Stromal cell of bone marrow (primary cell): ENCODE measurements at regions not wholly inside any gene's neighbourhood (a gene's known extent, or its start where the extent isn't known, plus 50 kb on each side); places are given as distances from the start of the nearest gene placed in this dataset.
"Not testable (repeated sequence)": the region's sequence is repeated elsewhere in the genome, so short reads cannot be mapped to it uniquely, and the experiment has no call there.

Experiments
- DNase-seq: peaks from one replicate; pipeline ENCODE4 v3.0.0-alpha.2; 2012; ENCODE audit warnings: low read depth

DNA sequence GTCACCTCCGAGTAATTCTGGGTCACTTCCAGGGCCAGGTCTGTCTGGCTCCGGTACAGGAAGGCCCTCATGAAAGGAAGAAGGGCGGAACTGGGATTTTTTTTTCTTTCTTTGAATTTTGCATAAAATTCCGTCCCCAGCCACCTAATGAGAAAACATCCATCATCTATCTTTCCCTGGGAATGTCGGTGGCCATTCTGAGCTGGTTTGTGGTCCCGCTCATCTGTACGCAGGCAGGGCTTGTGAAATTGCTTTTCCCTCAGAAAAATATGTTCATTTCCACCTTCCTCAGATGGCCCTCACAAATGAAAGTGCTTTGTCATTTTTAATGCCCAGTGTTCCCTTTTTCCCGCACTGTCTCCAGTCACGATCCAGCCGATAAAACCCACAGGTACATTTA is 353.0 kb upstream of the ZFHX3 start:
- no peak for DNase-seq

DNA sequence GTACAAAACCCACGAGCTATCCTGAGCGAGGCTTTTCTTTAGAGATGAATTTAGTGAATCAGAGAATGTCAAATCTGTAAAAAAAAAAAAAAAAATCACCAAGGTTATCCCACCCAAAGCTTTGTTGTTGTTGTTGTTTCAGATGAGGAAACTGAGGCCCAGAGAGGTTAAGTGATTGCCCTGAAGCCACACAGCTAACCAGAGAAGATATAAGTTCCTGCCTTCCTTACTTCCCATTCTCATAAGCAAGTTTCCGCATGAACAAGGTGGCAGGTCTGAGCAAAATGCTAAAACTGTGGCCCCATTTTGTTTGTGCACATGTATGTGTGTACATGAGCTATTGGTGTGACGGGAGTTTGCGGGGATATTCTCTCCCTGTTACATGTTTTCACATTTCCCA is 352.1 kb upstream of the ZFHX3 start:
- DNase-seq = no peak

DNA sequence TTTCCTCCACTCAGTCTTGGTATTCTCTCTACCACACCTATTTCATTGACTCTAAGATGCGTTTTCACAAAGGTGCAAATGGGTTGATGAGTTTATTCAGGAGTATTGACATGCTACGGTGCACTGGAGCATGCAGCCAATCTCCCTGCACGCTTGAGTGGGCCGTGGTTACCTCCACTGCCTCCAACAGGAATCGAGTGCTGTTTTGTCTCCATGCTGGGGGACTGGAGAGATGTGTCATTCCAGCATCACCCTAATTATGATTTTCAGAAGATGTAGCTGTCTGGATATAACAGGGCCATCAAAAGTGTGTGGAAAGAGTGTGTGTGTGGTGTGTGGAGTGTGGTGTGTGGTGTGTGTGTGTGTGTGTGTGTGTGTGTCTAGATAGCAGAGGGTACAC is 351.6 kb upstream of the ZFHX3 start:
- no peak for DNase-seq

DNA sequence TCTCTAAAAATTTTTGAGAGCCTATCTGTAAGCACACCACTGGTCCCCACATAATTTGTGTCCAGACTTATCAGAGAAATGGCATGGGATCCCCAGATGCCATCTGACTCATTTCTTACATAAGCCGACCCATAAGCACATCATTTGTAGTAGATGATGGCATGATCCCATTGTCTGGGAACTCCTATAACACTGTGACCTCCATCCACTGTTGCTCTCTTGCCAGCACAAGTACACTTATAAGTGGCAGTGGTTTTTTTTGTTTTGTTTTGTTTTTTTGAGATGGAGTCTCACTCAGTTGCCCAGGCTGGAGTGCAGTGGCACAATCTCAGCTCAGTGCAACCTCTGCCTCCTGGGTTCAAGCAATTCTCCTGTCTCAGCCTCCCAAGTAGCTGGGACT is 350.7 kb upstream of the ZFHX3 start:
- DNase-seq = not testable (repeated sequence)

DNA sequence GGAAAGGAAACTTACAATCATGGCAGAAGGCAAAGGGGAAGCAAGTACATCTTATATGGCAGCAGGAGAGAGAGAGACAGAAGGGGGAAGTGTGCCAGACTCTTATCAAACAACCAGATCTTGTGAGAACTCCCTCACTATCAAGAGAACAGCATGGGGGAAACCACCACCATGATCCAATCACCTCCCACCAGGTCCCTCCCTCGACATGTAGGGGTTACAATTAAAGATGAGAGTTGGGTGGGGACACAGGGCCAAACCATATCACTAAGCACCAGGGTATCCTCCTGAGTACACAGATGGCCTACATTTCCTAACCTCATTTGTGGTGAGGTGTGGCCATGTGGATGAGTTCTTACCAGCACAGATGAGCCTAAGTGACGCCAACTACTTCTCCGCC is 348.6 kb upstream of the ZFHX3 start:
- no peak for DNase-seq

DNA sequence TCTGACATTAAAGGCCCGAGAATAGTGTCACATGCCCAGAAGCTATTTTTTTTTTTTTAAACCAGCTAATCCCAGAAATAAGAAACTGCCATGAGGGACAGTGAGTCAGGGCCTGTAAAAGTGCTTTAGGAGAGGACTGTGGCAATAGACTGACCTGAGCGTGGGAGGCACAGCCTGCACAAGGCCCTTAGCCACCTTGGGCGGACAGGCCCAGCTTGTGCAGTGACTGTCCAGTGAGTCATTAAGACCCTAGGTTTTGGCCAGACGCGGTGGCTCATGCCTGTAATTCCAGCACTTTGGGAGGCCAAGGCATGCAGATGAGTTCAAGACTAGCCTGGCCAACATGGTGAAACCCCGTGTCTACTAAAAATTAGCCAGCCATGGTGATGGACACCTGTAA is 343.0 kb upstream of the ZFHX3 start:
- DNase-seq = peak; percentile 7

DNA sequence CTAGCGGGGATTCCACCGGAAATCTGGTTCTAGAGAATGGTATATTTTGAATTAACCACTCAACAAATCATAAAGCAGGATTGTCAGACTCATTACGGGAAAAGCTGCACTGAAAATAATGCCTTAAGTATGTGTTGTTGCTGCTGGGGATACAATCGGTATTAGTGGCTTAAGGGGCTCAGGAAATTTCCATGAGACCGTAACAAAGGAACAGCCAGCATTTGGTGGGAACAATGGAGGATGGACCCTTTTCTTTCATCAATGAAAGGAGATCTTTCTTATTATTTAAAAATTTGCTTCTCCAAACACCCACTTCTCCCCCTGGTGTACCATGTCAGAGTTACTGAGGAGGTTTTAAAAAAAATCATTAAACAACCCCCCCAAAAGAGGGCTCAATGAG is 342.6 kb upstream of the ZFHX3 start:
- DNase-seq = no peak

DNA sequence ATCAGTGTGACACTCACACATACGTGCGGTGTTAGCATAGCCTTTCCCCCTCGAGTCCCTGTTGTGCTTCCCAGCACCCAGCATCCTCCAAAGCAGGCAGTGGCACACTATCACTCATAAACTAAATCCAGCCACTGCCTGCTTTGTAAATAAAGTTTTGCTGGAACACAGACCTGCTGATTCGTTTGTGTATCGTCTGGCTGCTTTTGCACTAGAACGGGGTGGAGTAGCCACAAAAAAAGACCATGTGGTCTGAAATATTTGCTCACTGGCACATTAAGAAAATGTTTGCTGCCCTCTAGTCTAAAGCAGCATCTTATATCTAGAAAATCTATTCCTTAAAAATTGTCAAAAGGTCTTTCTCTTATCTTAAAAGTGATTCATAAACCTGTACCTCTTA is 341.2 kb upstream of the ZFHX3 start:
- peak; percentile 3 for DNase-seq

DNA sequence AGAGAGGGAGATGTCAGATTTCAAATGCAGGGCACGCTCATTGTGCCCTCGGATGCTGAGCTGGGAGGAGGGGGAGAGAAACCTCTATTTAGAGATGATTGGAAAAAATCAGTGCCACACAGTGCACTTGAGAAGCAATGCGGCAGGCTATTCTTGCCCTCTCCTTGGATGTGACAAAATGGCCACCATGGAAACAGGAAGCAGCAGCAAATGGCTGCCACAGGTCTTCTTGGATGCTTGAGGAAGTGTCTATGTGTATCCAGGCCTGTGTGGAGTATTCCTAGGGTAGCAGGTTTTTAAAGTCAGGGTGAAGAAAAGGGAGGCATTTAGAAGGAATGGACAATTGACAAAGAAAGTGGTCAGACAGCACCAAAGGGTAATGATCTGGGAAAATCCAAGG is 340.1 kb upstream of the ZFHX3 start:
- no peak for DNase-seq

DNA sequence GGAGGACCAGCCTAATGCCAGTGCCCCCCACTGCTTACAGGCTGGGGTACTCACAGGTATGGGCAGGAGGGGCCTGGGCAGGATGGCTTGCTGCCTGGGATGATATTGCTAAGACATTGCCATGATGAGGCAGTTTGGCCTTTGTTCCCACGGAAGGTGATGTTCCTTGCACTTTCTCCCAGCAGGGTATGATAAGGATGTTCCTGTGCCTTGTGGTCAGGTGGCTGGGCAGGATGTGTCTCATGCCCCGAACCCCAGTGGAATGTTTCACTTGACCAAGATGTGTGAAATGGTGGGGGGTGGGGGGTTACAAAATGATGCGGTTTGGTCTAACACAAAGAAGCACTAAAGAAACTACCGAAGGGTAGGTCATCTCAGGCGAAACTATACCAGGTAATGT is 337.8 kb upstream of the ZFHX3 start:
- no peak for DNase-seq

DNA sequence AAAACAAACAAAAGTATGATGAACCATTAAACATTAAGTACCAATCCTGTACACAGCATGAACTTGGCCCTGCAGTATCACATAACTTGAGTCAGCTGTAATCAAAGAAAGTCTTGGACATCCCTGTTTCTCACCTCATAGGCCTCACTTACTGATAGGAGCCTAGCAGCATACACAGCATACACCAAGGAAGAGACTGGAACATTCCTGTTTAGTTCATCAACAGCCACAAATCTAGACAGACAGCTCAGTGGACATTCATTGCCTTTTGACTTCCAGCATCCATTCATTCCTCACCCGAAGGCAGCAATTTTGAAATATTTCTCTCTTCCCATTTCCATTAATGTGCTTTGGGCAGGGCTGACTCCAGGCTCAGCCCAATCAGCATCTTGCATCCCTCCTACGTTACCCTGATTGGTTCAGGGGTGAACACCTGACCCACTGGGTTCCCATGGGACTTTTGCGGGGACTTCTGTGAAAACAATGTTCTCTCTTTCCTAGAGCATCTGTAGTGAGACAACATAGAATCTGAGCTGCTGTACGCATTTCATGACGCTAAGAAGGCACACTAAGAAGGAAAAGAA is 336.7 kb upstream of the ZFHX3 start:
- no peak for DNase-seq

DNA sequence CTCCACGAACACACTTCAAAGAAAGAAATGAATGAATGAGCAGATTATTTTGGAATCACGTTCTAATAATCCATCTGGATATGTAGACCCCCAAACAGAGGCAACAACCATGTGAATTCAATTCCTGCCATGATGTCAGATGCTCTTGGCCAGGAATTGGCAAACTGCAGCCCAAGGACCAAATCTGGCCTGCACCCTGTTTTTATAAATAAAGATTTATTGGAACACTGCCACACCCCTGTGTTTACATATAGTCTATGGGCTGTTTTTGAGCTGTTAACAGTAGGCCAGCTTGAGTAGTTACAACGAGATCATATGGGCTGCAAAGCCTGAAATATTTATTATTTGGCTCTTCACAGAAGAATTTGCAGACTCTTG is 336.0 kb upstream of the ZFHX3 start:
- no peak for DNase-seq

DNA sequence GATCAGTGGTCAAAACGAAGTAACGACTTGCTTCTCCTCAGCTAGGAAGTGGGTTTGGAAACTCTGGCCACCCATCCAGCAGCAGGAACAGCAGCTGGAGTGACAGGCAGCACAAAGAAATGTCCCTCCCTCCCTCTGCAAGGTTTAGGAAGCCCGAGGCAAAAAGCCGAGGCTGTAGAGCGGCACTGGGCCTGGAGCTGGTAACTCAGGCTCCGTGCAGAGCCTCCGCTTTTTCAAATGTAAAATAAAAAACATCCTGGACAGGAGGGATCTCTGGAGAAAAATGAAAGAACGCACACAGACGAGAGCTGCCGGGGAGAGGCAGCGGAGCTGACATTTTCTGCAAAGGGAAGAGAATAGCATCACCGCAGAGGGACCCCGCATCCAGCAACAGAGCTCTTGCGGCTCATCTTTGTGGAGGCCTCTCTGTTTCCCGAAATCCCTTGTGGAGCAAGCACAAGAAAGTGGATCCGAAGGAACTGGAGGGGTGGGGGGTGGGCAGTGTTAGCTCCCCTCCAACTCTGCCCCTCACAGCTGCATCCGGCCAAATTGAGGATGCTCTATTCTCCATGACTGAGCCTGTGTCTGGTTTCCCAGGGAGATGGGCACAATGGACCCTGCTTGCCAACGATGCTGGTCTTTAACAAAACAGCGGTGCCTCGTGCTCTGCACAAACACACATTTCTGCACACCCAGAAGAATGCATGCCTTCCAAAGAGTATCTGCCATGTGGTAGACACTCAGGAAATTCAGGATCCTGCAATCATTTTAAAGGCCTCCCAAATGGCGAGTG is 335.5 kb upstream of the ZFHX3 start:
- DNase-seq = no peak

DNA sequence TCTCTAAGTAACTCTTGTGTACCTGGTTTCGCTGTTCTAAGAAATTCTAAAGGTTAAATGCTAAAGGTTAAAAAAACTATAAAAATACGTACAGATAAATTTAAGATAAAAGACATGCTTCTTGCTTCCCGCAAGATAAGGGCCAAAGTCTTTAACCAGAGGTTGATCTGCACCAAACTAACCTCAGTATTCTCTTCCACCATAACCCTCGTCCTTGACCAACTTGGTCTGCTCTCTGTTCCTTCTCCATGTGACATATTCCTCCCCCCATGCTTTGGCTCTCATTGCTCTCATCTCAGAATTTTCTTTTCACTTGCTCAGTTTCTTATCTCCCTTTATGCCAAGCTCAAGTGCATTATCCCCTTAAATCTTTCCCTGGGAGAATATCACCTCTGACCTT is 330.5 kb upstream of the ZFHX3 start:
- no peak for DNase-seq

DNA sequence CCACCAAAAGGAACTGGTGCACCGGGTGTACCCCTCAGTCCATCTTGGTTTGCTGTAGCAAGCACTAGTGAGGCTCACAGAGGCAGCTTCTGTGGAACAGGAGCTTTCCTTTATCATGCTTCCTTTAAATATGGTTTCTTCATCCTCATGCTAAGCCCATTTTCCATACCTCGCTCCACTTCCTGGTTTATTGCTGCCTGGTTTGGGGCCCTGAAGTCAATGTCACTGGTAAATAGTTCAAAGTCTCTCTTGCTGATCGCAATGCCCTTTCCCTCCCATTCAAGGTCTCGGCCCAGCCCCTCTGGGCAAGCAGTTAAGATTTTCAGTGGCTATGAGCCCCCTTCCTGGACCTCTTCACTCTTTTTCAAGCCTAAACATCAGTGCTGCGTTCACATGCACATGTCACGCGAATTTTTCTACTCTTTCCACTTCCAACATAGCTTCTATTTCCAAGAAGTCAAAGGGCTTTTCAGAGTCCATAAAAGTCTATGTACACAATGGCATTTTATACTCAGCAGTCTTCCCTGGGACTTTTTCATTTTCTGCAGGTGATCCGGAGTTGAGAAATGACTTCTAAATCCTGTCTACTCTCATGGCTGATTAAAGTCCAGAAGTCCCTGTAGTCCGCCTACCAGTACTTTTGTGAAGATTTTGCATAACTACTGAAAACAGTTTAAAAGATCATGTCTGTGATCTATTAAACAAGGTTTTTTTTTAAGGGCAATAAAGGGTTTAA is 323.8 kb upstream of the ZFHX3 start:
- DNase-seq = no peak

DNA sequence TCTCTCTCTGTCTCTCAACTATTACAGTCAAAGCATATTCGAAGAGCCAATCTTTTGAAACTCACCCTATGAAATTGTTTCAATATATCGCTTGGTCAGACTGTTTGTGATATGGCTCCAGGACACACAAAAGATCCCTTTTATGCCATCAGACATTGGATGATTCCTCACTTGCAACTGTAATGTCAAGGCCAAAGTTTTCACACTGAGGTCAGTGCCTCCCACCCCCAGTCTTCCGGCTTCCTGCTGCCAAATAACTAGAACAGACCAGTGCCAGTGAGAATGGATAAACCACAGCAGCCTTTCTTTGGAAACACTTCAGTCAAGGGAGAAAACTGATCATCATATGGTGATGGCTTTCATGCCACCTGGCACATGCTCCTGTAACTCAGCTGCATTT is 321.9 kb upstream of the ZFHX3 start:
- DNase-seq = no peak

DNA sequence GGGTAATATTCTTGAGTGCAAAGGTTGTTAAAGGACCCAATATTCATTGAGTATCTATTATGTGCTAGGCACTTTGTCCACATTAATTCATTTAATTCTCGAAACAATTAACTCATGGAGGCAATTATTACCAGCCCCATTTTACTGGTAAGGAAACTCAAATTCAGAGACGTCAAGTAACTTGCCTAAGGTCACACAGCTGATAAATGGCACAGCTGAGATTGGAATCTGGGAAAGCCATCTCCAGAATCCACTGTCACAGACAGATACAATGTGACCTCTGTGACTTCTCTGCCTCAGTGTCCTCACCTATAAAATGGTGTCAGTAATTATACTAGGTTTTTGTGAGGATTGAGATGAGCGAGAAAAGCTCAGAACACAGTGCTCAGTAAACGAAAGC is 320.8 kb upstream of the ZFHX3 start:
- no peak for DNase-seq

DNA sequence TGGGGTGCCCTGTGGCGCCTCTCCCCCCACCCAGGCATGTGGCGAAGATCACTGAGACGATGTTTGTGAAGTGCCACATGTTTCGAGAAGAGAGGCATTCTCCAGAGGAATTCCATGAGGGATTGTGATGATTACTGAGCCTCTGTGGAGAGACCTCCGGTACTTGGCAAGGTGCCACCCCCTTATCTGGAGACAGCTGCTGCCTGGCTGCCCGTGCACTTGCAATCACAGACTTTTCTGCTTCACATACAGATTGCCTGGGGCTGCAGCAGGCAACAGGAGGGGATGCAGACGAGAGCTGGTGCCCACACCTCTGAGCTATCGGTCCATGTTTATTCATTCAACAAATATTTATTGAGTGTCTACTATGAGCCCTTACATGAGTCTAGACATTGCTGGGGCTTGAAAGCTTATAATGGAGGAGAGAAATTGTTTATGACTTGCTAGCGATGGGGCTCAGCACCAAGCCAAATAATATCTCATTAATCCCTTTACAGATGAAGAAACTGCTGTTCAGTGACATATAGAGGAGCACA is 317.2 kb upstream of the ZFHX3 start:
- DNase-seq = no peak

DNA sequence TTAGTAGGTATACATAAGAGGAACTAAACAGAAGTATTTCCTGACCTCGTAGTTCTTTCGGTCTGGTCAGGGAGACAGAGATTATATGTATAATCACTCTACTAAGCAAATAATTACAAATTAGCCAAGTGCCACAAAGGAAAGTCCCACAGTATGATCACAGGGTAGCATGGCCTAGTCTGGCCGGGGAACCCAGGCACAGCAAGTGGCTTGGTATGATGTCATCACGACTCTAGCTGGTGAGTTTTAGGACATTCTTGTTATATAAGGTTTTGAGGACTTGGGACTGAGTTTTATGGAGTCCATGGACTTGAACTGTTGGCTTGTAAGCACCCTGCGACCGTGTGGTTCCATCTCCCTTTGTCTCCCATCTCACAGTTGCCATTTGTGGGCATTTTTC is 316.5 kb upstream of the ZFHX3 start:
- DNase-seq = no peak

DNA sequence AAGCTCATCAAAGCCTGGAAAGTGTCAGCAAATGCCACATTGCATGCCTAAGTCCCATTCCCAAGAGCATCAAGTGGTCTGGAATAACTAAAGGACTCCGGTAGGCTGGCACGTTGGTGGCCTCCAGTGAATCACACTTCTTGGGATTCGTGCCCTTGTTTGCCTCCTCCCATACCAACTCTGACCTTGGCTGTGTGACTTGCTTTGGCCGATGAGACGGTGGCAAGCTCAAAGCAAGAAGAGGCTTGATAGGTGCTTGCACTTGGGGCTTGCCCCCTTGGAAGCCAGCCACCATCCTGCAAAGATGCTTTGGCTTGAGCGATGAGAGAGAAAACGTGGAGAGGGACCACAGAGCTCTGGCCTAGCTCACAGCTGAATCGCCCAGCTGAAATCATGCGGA is 313.1 kb upstream of the ZFHX3 start:
- no peak for DNase-seq

DNA sequence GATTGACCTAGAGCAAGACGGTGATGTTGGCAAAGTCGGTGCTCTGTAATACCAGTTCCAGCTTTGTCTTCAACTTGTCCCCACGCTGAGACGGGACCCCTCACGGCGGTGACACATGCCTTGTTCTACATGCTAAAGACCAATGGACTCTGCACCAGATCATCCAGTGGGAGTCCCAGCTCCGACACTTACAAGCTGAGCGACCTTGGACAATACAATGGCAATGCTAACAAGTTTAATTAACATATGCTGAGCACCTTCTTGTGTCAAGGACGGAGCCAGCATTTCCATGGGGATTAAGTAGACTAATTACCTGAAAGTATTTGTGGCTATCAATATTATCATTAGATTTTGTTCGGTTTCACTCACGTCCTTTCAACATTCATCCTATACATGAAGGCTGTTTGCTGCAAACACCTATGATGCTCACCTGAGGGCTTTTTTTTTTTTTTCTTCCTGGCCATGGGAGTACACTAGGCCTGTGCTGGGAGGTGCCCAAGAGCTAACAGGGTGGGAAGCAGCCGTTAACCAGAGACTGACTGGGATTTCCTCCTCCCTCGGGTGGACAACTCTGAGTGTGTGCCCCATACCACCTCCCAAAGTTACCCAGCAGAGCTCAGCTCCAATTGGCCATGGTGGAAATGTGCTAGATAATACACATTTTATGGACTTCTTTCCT is 308.6 kb upstream of the ZFHX3 start:
- no peak for DNase-seq

DNA sequence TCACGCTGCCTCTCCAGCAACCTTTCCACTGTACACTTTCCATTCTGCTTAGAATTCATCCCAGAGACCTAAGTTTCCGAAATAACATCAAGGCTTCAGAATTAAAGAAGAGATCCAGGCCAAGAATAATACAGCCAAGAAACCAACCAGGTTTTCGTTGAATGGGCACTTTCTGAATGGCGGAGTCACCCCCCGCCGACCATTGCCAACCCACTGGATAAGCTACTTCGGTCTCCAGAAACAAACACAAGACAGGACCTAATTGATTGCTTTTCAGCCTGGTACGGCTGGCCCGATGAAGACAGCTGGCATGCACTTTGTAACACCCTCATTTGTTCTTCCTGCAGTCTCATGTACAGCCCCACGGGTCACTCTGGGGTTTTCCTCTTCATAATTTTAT is 308.1 kb upstream of the ZFHX3 start:
- no peak for DNase-seq

DNA sequence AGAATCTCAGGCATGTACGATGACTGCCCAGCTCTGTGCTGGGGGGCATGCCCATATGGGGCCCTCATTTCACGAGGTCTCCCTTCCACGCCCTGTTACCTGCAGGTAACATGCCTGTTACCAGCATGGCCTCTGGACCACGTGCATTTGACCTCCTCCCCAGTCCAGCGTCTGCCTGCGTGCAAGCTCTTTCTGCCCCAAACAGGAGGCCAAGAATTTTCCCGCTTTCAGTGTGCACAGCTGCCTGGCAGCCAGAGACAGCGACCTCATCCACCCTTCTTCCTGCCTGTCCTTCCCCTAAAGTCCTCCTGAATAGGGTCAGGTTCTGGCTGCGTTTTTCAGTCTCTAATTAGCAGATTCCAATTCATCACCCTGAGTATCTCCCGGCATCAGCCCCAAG is 306.5 kb upstream of the ZFHX3 start:
- no peak for DNase-seq
